OCI-LY3 (cell line): ENCODE measurements at regions not wholly inside any gene's neighbourhood (a gene's known extent, or its start where the extent isn't known, plus 50 kb on each side); places are given as distances from the start of the nearest gene placed in this dataset.

Source experiments
- EZH2phosphoT487 ChIP-seq: fragments of 200-600 bp; shearing (Covaris generic); IDR thresholded peaks from 2 replicates; pipeline ENCODE4 v1.6.1; 2018; ENCODE audit warnings: antibody characterized with exemption, mixed run types, low read depth
- TF ChIP-seq, protein P1 (sequence below): fragments of 200-600, 300-600 bp; sonication (generic); IDR thresholded peaks from 2 replicates; pipeline ENCODE4 v1.5.1; 2014; ENCODE audit warnings: antibody characterized with exemption, low read length, low read depth

DNA sequence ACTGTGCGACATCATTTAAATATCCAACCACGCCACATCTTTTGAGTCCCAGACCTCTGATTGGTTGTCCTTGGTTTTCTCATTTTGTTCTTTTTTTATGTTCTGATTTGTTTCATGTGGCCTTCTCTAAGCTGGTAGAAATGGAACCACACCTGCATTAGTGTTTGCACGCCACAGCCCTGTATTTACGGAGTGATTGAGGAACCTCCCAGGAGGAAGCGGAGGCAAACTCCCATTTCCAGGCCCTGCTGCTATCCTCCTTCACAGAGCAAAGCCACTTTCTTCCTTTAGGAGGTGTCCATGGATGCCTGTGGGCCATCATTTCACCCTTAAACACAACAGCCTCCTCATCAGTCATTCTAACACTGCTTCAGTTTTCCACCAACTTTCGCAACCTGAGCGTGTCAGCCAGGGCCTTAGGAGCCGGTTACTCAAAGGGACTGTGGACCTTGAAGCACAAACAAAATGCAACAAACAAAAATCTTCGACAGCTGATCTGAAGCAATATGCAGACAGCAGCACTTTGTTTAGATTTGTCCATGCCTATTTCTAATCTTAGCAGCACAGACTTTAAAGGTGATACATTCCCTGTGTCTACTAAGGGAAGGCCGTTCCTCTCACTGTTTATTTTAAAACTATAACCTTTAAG, 1258.1 kb upstream of the TMEM132C start:
- TF ChIP-seq, protein P1, sequence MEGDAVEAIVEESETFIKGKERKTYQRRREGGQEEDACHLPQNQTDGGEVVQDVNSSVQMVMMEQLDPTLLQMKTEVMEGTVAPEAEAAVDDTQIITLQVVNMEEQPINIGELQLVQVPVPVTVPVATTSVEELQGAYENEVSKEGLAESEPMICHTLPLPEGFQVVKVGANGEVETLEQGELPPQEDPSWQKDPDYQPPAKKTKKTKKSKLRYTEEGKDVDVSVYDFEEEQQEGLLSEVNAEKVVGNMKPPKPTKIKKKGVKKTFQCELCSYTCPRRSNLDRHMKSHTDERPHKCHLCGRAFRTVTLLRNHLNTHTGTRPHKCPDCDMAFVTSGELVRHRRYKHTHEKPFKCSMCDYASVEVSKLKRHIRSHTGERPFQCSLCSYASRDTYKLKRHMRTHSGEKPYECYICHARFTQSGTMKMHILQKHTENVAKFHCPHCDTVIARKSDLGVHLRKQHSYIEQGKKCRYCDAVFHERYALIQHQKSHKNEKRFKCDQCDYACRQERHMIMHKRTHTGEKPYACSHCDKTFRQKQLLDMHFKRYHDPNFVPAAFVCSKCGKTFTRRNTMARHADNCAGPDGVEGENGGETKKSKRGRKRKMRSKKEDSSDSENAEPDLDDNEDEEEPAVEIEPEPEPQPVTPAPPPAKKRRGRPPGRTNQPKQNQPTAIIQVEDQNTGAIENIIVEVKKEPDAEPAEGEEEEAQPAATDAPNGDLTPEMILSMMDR: no peak
- no peak for TF ChIP-seq EZH2phosphoT487
